Heart left ventricle (tissue), 13 donors: ENCODE measurements at regions not wholly inside any gene's neighbourhood (a gene's known extent, or its start where the extent isn't known, plus 50 kb on each side); places are given as distances from the start of the nearest gene placed in this dataset.

Experiments used
- CTCF ChIP-seq, 12 donors: fragments of 200-600 bp; sonication (generic) in 4 of 12; IDR thresholded peaks; one replicate each; pipeline versions ENCODE4 v1.5.0 to v1.8.0; 2018 to 2022; ENCODE audit warnings: antibody characterized with exemption in 12 of 12, mild to moderate bottlenecking in 5 of 12
- POLR2A ChIP-seq, 2 donors: fragments of 450-650 bp; IDR thresholded peaks; one replicate each; pipeline ENCODE4 v1.6.1; 2017; ENCODE audit warnings: antibody characterized with exemption in 2 of 2, mild to moderate bottlenecking in 2 of 2, moderate library complexity in 2 of 2
- donor health status: ischemic (EF 13 %, LVEDD 7.1; RV severe dilation, severe dysfunction).
- donor health status: DM: no; HTN: yes; CAD: no.
- donor health status: DM: no; HTN: no; CAD: no.
- donor health status: ischemic (EF 25% LVEDD 6.9; RV normal size, moderate dysfunction).
- donor health status: ischemic (EF 25% LVEDD 5.7; RV mildly dilated, moderate dysfunction).
- donor health status: ischemic (EF 35%, LVEDD 5.7; RV mildly dilated, moderate dysfunction).
- donor health status: nonischemic (EF 11% LVEDD 7.7; RV severe dilation, severe dysfunction).
- donor health status: DM: yes; HTN: yes; CAD: no.
- donor health status: PGD.
- donor health status: ischemic (EF 29% LVEDD 5.4; RV normal size, mild dysfunction).
- donor health status: nonischemic (EF 23%, LVEDD 6.1; RV moderate dilation, normal function).

- TF ChIP-seq CTCF (IDR thresholded peaks at IDR 0.05) (no peak), POLR2A (IDR thresholded peaks at IDR 0.05) (no peak)
Observed at GRCh38 chr18:8460748-8461147, 148.5 kb upstream of the RAB12 start.
